GOT3 (cell line): ENCODE measurements at regions not wholly inside any gene's neighbourhood (a gene's known extent, or its start where the extent isn't known, plus 50 kb on each side); places are given as distances from the start of the nearest gene placed in this dataset.

Source experiments
- DNase-seq: peaks from one replicate; lab custom pipeline; 2025; ENCODE audit warnings: mixed read lengths; lab: John Stamatoyannopoulos, UW

DNA sequence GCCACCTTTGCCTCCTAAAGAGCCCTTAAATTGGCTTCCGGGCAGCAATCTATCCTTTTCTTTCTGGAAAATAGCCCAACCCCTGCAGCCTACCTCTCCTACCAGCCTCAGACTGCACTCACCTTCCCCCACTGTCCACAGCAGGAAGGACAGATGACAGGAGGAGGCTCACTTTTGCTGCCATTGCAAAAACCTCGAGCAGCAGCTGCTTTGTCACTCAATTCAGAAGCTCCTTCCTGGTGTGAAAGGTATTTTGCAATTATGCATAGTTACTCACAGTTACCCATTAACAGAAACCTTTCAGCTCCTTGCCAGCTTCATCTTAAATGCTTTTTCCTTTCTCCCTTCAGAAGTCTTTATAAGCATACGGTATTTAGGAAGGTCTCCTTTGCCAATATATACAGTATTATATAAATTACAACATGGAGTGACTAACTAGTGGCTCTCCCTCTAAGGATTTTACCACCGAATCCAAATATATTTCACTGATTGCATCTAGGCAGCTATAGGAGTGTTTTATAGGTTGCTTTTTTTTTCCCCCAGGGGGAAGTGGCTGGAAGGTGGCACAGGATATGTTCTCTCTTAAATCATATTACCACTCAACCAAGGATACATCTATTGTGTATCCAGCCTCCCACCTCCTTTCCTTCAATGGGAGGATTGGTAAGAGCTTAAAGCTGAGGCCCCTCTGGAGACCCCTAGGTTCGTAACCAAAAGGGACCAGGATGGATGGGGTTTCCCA, 142.1 kb upstream of the IPO9 start:
- DNase-seq = no peak

DNA sequence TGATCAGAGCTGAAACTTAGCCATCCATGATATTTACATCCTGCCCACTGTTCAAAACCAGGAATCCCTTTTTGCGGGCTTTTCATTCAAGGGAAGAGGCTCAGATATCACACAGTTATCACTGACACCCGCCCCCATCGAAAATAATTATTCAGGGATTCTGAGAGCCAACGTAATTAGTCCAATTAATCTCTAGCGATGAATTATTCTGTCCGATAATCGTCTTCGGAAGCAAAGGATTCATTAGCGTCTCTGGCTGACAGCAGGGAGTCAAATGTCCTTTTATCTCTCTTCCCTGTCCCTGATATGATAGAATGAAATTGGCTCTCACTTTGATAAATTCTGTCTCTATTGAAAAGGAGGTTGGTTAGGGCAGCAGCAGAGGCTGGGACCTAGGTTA, 140.4 kb upstream of the IPO9 start:
- DNase-seq = no peak

DNA sequence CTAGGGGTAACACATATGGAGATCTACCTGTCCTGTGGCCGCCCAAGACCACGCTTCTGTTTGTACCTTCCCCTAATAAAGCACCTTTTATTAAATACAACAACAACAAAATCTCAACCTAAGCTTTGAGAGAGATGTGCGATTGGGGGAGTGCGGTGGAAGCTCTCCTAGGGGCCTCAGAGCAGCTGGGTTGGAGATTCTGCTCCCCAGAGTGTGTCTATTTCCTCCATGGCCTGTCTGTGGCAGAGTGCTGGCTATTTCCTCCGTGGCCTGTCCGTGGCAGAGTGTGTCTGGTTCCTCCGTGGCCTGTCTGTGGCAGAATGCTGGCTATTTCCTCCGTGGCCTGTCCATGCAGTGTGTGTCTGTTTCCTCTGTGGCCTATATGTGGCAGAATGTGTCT, 139.3 kb upstream of the IPO9 start:
- no peak for DNase-seq

DNA sequence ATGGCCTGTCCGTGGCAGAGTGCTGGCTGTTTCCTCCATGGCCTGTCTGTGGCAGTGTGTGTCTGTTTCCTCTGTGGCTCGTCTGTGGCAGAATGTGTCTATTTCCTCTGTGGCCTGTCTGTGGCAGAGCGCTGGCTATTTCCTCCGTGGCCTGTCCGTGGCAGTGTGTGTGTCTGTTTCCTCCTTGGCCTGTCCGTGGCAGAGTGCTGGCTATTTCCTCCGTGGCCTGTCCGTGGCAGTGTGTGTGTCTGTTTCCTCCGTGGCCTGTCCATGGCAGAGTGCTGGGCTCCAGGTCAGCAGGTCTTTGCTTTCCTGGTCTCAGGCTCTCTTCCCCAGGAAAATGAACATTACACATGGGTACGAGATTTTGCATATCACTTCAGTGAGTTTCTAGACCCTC, 138.4 kb upstream of the IPO9 start:
- no peak for DNase-seq

DNA sequence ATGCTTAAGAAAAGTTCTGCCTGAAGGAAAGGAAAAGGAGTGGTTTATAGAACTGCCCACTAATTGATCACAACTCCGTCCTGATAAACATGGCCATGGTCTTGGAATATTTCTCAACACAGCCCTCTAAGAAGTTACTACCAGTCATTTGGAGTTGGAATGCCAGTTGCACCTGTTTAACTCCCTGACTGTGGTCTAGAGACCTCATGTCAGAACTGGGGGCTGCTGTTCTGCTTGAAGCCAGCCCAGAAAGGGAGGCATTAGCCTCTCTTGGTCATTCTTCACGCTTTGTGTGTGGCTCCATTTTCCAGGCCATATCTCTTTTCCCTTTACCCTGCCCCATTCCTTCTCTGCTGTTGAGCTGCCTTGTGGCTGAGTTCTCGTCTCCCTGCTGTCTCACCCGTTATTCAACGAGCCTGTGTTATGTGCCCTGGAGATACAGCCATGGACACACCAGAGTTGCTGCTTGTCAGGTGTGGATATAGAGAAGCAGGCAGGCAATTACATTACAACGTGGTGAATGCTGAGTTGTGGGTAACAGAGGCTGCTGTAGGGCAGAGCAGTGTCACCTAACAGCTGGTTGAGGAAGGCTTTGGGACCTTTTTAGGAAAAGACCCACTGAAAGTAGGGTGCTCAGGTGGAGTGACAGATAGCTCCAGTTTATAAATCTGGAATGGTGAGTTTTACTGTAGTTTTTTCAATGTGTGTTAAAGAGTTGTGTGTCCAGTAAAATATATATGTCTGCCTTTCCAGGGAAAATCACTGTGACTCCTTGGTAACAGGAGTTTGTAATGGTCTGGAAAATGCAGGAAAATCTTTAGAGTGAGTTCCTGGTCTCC, 137.0 kb upstream of the IPO9 start:
- no peak for DNase-seq

DNA sequence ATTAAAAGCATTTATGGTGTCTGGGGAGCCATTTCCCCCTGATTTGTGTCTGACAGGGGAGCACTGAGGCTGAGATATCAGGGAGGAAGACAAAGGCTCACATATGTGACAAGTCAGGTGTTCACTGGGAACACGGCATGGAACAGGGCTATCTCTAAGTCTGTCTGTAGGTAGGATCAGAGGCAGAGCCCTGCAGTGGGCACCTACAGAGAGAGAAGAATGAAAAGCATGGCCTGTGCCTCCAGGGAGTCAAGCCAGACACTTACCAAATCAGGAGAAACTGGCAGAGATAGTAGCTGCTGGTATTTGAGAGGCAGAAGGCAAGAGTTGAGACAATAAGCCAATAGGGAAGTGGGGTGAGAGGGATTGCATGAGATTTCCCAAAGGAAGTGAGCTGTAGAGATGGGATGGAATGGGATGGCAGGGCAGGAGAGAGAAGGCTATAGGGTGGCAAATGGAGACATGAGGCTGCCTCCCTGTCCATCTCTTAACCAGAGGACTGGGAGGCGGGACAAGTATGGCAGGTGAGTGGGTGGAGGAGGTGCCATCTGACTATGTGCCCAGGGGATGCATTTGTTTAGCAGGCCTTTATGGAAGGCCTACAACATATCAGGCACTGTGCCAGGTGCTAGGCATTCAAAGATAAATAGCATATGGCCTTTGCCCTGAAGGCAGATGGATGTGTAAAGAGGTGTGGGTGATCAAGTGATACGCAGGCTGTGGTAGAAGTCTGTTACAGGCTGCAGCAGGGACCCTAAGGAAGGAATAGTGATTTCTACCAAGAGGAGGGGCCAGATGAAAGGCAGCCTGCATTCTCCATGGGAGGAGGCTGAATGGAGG, 136.2 kb upstream of the IPO9 start:
- DNase-seq = no peak

DNA sequence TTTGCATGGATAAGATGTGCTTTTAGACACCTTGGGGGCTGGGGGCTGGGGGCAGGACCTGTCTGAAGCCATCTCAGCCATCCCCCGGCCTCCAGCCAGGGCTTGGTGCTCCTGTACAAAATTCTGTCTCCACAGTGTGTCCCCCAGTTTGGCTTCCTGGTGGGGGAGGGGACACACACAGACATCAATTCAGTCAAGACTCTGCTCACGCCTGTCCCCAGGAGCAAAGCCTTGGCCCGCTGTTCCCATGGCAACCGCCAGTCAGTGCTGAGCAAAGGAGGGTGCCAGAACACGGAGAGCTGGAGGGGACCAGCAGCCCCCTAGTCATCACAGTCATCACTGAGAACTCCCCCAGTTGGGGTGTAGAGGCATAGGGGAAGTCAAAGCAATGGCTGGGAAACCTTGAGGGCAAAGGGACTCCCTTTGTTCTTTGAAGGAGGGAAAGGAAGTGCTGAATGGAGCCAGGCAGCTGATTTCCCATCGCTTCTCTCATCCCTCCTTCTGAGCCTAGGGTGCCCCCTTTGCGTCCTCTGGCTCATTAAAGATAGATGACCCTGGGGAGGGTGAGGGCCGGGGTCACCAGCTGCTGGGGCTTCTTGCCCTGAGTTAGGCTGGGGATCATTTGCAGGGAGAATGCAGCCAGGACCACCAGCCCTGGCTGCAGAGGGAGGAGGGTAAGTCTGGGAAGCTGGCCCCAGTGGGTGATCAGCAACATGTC, 134.9 kb upstream of the IPO9 start:
- DNase-seq = no peak

DNA sequence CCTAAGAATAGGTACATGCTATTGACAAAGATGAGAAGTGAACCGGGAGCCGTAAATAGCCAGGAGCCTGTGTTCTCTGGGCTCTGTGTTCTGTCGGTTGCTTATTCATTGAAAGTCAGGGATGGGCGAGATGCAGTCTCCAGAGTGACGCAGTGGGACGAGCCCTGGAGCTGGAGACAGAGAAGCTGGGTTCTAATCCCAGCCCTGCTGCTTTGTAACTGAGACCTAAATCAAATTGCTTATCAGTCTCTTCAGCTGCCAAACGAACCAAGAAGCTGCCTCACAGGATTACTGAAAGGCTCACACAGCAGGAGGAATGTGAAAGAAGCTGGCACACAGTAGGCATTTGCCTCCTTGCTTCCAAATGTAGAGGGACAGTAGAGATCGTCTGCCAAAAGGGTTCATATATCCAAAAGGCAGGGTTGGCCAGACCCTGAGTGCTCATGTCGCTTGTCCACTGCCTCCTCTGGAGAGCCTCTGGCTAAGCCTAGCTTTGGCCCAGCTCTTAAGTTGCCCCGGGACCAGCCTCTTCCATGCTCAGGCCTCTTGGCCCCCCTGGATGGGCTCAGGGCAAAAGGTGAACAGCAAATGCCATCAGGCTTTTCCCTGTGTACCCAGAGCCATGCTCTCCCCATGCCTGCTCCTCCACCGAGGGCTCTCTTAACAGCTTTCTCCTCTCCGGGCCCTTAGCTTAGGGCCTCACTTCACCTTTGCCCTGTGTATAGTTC, 134.2 kb upstream of the IPO9 start:
- DNase-seq = no peak

DNA sequence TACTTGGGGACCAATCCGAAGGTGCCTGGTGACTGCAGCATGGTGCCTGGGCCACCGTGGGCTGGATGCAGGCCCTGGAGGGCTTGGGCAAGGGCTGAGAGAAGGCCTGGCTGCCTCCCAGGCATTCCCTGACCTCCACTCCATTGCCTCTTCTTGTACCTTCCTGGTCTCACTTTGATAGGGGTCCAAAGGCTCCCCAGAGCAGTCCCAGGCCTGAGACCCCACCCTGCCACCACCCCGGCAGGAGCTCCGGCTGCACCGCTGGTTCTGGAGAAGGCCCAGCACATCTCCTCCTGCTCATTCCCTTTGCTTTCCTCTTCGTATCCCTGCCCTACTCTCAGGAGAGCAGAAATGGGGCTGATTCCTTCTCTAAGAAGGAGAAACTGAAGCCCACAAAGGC, 133.3 kb upstream of the IPO9 start:
- no peak for DNase-seq

DNA sequence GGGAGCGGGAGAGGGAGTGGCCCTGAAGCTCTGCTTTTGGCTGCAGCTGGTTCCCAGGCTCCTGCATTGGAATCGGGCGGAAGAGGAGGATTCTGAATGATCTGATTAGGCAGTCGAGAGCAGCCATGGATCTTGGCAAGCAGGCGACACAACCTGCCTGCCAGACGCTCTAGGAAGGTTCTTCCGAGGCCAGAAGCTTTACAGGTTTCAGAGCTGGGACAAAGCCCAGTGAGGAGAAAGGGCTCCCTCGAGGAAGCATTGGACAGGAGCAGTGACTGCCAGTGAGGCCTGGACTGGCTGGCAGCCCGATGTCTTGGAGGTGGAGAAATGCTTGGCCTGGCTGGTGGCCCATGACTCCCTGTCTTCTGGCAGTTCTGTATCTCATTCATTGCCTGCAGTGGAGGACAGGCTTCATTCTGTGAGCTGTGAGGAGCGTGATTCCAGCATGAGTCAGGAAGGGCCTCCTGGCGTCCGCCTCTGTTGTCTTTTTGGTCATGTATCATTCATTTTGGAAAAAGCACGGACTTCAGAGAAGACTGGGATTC, 132.7 kb upstream of the IPO9 start:
- DNase-seq = peak; percentile 99

DNA sequence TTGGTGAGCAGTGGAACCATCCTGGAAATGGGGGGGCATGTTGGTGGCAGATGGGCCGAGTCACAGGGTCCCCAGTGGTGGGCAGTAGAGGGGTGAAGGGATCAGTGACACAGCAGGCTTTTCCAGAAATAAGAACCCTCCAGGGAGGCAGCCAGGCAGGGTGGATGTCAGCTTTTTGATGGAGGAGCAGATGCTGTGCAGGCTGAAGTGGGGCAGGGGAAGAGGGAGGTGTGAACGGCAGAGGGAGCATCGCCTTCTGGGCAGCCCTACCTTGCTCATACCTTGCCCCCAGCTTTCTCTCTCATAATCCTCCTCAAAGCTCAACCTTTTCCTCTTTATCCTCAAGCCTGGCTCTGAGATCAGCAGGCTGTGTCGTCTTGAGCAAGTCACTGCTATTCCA, 131.8 kb upstream of the IPO9 start:
- DNase-seq = no peak

DNA sequence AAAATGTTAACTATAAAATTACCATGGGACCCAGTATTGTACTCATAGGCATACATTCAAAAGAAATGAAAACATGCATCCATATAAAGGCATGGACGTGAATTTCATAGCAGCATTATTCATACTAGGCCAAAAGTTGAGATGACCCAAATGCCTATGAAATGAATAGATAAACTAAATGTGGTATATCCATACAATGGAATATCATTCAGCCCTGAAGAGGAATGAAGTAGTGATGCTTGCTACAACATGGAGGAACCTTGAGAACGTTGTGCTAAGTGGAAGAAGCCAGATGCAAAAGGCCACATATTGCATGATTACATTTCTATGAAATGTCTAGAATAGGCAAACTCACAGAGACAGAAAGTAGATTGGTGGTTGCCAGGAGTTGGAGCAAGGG, 127.1 kb upstream of the IPO9 start:
- no peak for DNase-seq

DNA sequence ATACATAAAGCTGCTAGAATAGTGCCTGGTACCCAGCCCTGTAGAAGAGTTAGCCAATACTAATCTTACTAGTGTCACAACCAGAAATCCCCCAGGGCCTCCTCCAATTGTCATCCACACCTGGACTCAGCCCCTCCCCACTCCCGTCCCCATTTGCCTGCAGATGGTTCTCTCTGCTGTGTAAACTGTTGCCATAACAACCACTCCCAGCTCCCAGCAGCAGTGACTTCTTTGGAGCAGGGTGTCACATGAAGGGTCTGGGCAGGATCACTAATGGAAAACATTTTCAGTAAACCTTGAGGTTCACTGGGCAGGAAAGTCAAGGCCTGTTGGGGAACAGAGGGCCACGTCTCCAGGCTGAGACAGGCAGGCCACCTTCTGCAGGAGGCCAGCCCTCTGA, 126.0 kb upstream of the IPO9 start:
- DNase-seq = no peak

DNA sequence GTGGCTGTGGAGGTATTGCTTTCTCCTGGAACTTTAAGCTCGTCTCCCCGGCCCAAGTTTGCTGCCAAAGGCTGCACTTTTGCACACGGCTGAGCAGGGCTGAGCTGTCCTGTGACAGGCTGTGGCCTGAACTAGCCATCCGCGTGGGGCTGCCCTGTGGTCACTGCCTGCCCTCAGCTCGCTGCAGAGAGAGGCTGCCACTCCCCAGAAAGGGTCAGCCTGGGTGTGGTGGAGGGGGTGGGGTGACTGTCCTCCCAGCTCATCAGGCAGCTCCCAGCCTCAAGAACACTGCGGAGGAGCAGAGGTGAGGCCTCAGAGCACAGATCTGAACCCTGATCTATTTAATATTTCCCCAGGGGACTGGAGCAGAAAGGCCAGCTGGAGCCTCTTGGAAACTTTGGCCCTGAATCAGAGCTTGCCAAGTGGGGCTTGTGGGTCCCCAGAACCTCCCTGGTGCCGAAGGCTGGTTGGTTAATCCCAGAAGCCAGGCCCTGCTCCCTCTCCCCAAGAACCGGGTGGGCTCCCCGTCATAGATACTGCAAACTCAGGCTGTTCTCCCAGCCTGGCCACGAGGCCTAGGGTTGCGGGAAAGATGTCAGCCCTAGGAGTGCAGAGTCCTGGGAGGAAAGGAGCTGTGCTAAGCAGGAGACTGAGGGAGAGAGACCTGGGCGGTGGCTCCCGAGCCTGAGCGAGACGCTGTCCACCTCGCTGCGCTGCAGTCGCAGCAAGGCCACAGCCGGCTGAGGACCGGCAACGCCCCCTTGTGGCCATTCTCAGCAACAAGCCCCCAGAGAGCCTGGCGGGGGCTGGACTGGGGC, 125.1 kb upstream of the IPO9 start:
- DNase-seq = peak; percentile 90

DNA sequence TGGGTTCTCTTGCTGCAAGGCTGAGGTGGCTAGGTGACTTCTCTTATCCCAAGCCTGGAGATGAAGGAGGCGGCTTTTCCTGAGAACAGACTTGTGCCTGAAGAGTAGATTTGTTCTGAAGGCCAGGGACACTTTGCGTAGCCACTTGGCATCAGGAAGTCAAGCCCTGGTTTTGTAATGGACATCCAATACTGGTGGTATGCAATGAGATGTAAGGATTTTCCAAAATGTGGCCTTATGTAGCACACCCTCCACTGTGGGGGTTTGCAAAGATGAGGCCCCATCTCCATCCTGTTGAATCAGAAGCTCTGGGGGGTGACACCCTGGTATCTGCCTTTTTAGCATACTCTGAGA, 124.5 kb upstream of the IPO9 start:
- DNase-seq = no peak

DNA sequence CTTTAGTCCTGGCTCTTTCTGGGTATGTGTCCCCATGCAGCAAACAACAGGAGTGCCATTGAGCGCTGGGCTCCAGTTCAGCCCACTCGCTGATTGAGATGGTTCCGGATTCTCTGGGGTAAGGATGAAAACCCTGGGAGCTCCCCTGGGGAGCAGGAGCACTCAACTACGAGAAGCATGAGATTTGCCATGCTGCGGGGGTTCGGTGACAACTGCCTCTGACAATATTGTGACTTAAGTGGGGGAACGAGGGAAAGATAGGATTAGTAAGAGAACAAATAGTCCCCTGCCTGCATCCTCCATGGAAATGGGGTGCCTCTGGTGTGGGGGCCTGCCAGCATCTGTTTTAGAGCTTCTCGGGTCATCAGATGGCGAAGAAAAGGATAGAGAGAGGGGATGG, 123.6 kb upstream of the IPO9 start:
- no peak for DNase-seq

DNA sequence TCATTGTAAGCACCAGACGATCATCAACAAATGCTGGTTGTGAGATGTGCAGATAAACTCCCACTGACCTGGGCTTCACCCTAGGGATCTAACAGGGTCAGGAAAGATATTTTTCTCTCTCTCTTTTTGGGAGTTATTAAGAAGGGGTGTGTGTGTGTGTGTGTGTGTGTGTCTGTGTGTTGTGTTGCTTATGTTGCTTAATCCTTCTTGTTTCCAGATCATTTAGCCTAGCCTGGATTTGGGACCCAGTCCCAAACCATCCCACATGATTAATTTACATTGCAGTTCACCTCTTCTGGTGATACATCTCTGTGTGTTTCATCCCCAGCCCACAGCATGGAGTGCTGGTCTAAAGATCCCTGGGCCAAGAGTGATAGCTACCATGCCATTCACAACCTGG, 122.8 kb upstream of the IPO9 start:
- no peak for DNase-seq

DNA sequence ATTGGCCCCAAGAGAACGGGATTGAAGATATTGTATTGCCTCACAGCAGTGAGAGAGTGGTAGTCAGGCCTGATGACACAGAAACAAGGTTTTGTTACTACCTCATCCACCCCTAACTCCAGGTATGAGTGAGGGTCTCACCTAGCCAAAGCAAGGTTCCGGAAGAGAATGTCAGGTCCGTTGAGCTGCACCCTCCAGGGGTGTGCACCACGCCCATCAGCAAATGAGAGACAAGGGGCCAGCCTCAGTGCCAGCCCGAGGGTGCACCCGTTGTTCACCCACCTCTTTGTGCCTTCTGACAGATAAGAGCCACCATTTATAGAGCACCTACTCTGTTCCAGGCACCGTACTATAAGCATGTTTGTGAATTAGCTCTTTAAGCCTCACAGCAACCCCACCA, 121.9 kb upstream of the IPO9 start:
- DNase-seq = no peak

DNA sequence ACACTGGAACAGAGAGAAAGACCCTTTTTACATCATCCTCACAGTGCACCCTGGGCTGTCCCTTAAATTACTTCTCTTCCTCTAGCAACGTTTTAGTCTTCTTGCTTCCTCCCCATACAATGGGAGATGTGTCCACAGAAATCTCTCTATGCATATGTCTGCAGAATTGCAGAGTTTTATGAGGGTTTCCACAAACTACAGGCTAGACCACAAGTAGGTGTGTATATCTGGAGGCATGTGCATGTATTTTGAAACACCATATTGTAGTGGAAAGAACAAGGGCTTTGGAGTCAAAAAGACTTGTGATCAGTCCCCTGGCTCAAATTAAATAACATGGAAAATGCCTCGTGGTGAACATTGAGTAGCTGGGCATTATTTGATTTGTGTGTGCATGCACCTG, 121.3 kb upstream of the IPO9 start:
- no peak for DNase-seq

DNA sequence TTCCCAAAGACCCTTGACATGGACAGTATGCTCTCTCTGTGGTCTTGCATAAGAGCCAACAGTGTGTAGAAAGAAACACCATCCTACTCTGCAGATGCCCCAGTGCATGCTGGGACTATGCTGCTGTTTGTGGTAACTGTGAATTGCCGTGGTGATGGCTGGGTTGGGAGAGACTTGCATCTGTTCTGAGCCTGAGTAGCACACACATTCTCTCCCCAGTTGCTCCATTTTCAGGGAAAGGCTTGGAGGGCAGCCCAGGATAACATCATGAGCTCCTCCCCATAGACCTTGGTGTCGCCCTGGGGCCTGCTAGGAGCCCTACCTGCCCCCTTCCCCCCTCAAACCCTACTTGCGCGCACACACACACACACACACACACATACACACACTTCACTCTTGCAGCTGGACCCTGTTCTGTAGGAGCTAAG, 120.9 kb upstream of the IPO9 start:
- DNase-seq = no peak
